ENCODE measurements at regions not wholly inside any gene's neighbourhood (a gene's known extent, or its start where the extent isn't known, plus 50 kb on each side); places are given as distances from the start of the nearest gene placed in this dataset.

GRCh38 chr5:88452820-88453219 is 184.2 kb upstream of the TMEM161B start:
- Mint-ChIP-seq H3K27me3 (ENCODE audit: low read depth) (no peaks in the 10 kb centered on the region; the same call in 1 of the 2 replicates), H3K4me3 (no peak overlapping the region), H3K9me3 (no peaks in the 10 kb centered on the region), H3K27ac (no peak overlapping the region), H3K4me1 (peaks cover 8 to 11% of the 10 kb centered on the region in 2 experiments), H3K36me3 (ENCODE audit: insufficient read depth in 1 of 3, low read depth in 3 of 3) (no peaks in the 10 kb centered on the region; a peak in 1 of 7 replicates)
- no peak overlapping the region for H3K27ac ChIP-seq (ENCODE audit: insufficient read length, low read depth, low read length)
- no peaks in the 10 kb centered on the region for H3K79me1 ChIP-seq (ENCODE audit: insufficient read depth, low read depth, low read length, poor library complexity, severe bottlenecking)
- no peak overlapping the region for H3K9ac ChIP-seq (ENCODE audit: extremely low read depth, insufficient read length, low read length)
- H3K23me2 ChIP-seq (ENCODE audit: insufficient read length, low read depth, low read length, poor library complexity, severe bottlenecking), result no peaks in the 10 kb centered on the region
- no peak for TF ChIP-seq CTCF (conservative IDR thresholded peaks at IDR 0.05)
- no peak overlapping the region for H2BK120ac ChIP-seq (ENCODE audit: low read depth, low read length, poor library complexity, severe bottlenecking)
- no peak overlapping the region for H4K8ac ChIP-seq (replicated peaks; ENCODE audit: insufficient read length, low read depth, low read length)
- no peak overlapping the region for H2BK20ac ChIP-seq (ENCODE audit: low read depth, low read length, poor library complexity, severe bottlenecking)
- H3K23ac ChIP-seq (ENCODE audit: insufficient read length, low read depth, low read length), result no peak overlapping the region
- no CpG with 5 or more reads among the region's 1 CpG for WGBS (ENCODE audit: extremely low coverage, insufficient read length, low lambda C conversion rate)
- H3K9me3 ChIP-seq (ENCODE audit: control insufficient read depth, low read depth, low read length), result no peaks in the 10 kb centered on the region
- no peaks in the 10 kb centered on the region for H3K79me2 ChIP-seq (ENCODE audit: insufficient read depth, low read length)
- no peak overlapping the region for H3K4ac ChIP-seq (ENCODE audit: low read depth, low read length)
- no peak for DNase-seq
- no peak overlapping the region for H3K56ac ChIP-seq (ENCODE audit: insufficient read length, low read depth, low read length)
- no peak overlapping the region for H3K4me2 ChIP-seq (ENCODE audit: insufficient read depth, insufficient read length, low read length)
- H3K14ac ChIP-seq (ENCODE audit: insufficient read depth, low read length), result no peak overlapping the region
- no peak overlapping the region for H2AK5ac ChIP-seq (ENCODE audit: insufficient read length, low read length)
- no peak overlapping the region for H2BK12ac ChIP-seq (ENCODE audit: insufficient read length, low read depth, low read length)
- no peak overlapping the region for H4K91ac ChIP-seq (ENCODE audit: insufficient read length, low read depth, low read length)
- H4K5ac ChIP-seq (ENCODE audit: insufficient read length, low read depth, low read length), result no peak overlapping the region
- H2BK15ac ChIP-seq (ENCODE audit: low read depth, low read length), result no peak overlapping the region
- no peaks in the 10 kb centered on the region for H4K20me1 ChIP-seq (ENCODE audit: control insufficient read depth, insufficient read depth, insufficient read length)
- no peak overlapping the region for H2AFZ ChIP-seq (ENCODE audit: low read length)
- H3K27me3 ChIP-seq (ENCODE audit: insufficient read depth, low read length), result no peaks in the 10 kb centered on the region
- no peak overlapping the region for H3T11ph ChIP-seq (ENCODE audit: low read length)
- no peak overlapping the region for H3K18ac ChIP-seq (ENCODE audit: insufficient read length, low read depth, low read length)
- H3K4me1 ChIP-seq (ENCODE audit: insufficient read depth, low read length), result peaks cover 2% of the 10 kb centered on the region; the same call in 1 of the 2 replicates
- H2BK5ac ChIP-seq (ENCODE audit: insufficient read length, low read length), result no peak overlapping the region
